ENCODE measurements at regions not wholly inside any gene's neighbourhood (a gene's known extent, or its start where the extent isn't known, plus 50 kb on each side); places are given as distances from the start of the nearest gene placed in this dataset.

- no peak for TF ChIP-seq CTCF (IDR thresholded peaks at IDR 0.05; ENCODE audit: insufficient read depth, low read length, poor library complexity, severe bottlenecking)
- no peak for DNase-seq (ENCODE audit: extremely low read depth, insufficient read length)
- H3K36me3 ChIP-seq (ENCODE audit: control insufficient read depth, insufficient read depth, low read length), result no peaks in the 10 kb centered on the region
- H3K27me3 ChIP-seq (replicated peaks; ENCODE audit: control insufficient read depth, insufficient read depth, low read length), result no peaks in the 10 kb centered on the region; the same call in 1 of the 2 replicates
- no peak overlapping the region for H3K4me3 ChIP-seq (replicated peaks; ENCODE audit: low read depth, low read length)
Measured at GRCh38 chr1:94305704-94306103, 68.3 kb upstream of the ARHGAP29 start.

- no peaks in the 10 kb centered on the region; the same call in 1 of the 2 replicates for H3K27me3 ChIP-seq (replicated peaks; ENCODE audit: control insufficient read depth, insufficient read depth, low read length)
- H3K36me3 ChIP-seq (ENCODE audit: control insufficient read depth, insufficient read depth, low read length), result no peaks in the 10 kb centered on the region
- DNase-seq (ENCODE audit: extremely low read depth, insufficient read length), result no peak
- TF ChIP-seq CTCF (IDR thresholded peaks at IDR 0.05; ENCODE audit: insufficient read depth, low read length, poor library complexity, severe bottlenecking), result no peak
- no peak overlapping the region for H3K4me3 ChIP-seq (replicated peaks; ENCODE audit: low read depth, low read length)
Measured at GRCh38 chr1:94304553-94304952, 67.2 kb upstream of the ARHGAP29 start.

GRCh38 chr1:94303005-94303404 lies 65.6 kb upstream of the ARHGAP29 start:
- no peak for TF ChIP-seq CTCF (IDR thresholded peaks at IDR 0.05; ENCODE audit: insufficient read depth, low read length, poor library complexity, severe bottlenecking)
- Histone ChIP-seq H3K4me3 (replicated peaks; ENCODE audit: low read depth, low read length) (no peak overlapping the region), H3K36me3 (ENCODE audit: control insufficient read depth, insufficient read depth, low read length) (no peaks in the 10 kb centered on the region), H3K27me3 (replicated peaks; ENCODE audit: control insufficient read depth, insufficient read depth, low read length) (no peaks in the 10 kb centered on the region; the same call in 1 of the 2 replicates)
- no peak for DNase-seq (ENCODE audit: extremely low read depth, insufficient read length)

- no peaks in the 10 kb centered on the region; the same call in 1 of the 2 replicates for H3K27me3 ChIP-seq (replicated peaks; ENCODE audit: control insufficient read depth, insufficient read depth, low read length)
- no peaks in the 10 kb centered on the region for H3K36me3 ChIP-seq (ENCODE audit: control insufficient read depth, insufficient read depth, low read length)
- H3K4me3 ChIP-seq (replicated peaks; ENCODE audit: low read depth, low read length), result no peak overlapping the region
- no peak for DNase-seq (ENCODE audit: extremely low read depth, insufficient read length)
- no peak for TF ChIP-seq CTCF (IDR thresholded peaks at IDR 0.05; ENCODE audit: insufficient read depth, low read length, poor library complexity, severe bottlenecking)
Measured at GRCh38 chr1:94302497-94302896, 65.1 kb upstream of the ARHGAP29 start.

GRCh38 chr1:94301186-94301585 lies 63.8 kb upstream of the ARHGAP29 start:
- Histone ChIP-seq H3K27me3 (replicated peaks; ENCODE audit: control insufficient read depth, insufficient read depth, low read length) (no peaks in the 10 kb centered on the region; the same call in 1 of the 2 replicates), H3K4me3 (replicated peaks; ENCODE audit: low read depth, low read length) (no peak overlapping the region), H3K36me3 (ENCODE audit: control insufficient read depth, insufficient read depth, low read length) (no peaks in the 10 kb centered on the region)
- TF ChIP-seq CTCF (IDR thresholded peaks at IDR 0.05; ENCODE audit: insufficient read depth, low read length, poor library complexity, severe bottlenecking), result no peak
- DNase-seq (ENCODE audit: extremely low read depth, insufficient read length), result no peak

GRCh38 chr1:94300731-94301130 lies 63.3 kb upstream of the ARHGAP29 start:
- Histone ChIP-seq H3K27me3 (replicated peaks; ENCODE audit: control insufficient read depth, insufficient read depth, low read length) (no peaks in the 10 kb centered on the region; the same call in 1 of the 2 replicates), H3K4me3 (replicated peaks; ENCODE audit: low read depth, low read length) (no peak overlapping the region), H3K36me3 (ENCODE audit: control insufficient read depth, insufficient read depth, low read length) (no peaks in the 10 kb centered on the region)
- no peak for DNase-seq (ENCODE audit: extremely low read depth, insufficient read length)
- TF ChIP-seq CTCF (IDR thresholded peaks at IDR 0.05; ENCODE audit: insufficient read depth, low read length, poor library complexity, severe bottlenecking), result no peak

Measured in GM06990 (cell line).